Naive B cell (primary cell): ENCODE measurements at regions not wholly inside any gene's neighbourhood (a gene's known extent, or its start where the extent isn't known, plus 50 kb on each side); places are given as distances from the start of the nearest gene placed in this dataset.

ENCODE experiments used
- ATAC-seq, 2 donors: fragments of 150-1000 bp; cut with Tn5 transposase; 2 replicates each; pipeline ENCODE4 v1.10.0; 2021; ENCODE audit warnings: low read depth in 2 of 2, mild to moderate bottlenecking in 2 of 2, moderate library complexity in 2 of 2
- DNase-seq: peaks from one replicate; pipeline ENCODE4 v3.0.0; 2022
- H3K27ac Mint-ChIP-seq, 6 donors: one replicate each; pipeline ENCODE4 v1.8.0; 2020 to 2022; ENCODE audit warnings: mild to moderate bottlenecking in 6 of 6, mixed read lengths in 6 of 6, moderate library complexity in 5 of 6, inconsistent platforms in 2 of 6
- H3K27me3 Mint-ChIP-seq, 3 donors: one replicate each; pipeline ENCODE4 v1.8.0; 2021 to 2022; ENCODE audit warnings: mixed read lengths in 3 of 3, mild to moderate bottlenecking in 1 of 3
- H3K36me3 Mint-ChIP-seq, 2 donors: one replicate each; pipeline ENCODE4 v1.8.0; 2020 to 2022; ENCODE audit warnings: mixed read lengths in 2 of 2, inconsistent platforms in 1 of 2, mild to moderate bottlenecking in 1 of 2
- H3K4me1 Mint-ChIP-seq, 3 donors: one replicate each; pipeline ENCODE4 v1.8.0; 2020 to 2022; ENCODE audit warnings: mixed read lengths in 3 of 3, inconsistent platforms in 1 of 3, mild to moderate bottlenecking in 1 of 3, moderate library complexity in 1 of 3
- H3K4me3 Mint-ChIP-seq, 8 donors: one replicate each; pipeline ENCODE4 v1.8.0; 2020 to 2022; ENCODE audit warnings: mild to moderate bottlenecking in 8 of 8, mixed read lengths in 8 of 8, moderate library complexity in 8 of 8, inconsistent platforms in 2 of 8
- H3K9me3 Mint-ChIP-seq, 7 donors: one replicate each; pipeline ENCODE4 v1.8.0; 2020 to 2022; ENCODE audit warnings: mixed read lengths in 7 of 7, mild to moderate bottlenecking in 5 of 7, inconsistent platforms in 2 of 7, moderate library complexity in 1 of 7

DNA sequence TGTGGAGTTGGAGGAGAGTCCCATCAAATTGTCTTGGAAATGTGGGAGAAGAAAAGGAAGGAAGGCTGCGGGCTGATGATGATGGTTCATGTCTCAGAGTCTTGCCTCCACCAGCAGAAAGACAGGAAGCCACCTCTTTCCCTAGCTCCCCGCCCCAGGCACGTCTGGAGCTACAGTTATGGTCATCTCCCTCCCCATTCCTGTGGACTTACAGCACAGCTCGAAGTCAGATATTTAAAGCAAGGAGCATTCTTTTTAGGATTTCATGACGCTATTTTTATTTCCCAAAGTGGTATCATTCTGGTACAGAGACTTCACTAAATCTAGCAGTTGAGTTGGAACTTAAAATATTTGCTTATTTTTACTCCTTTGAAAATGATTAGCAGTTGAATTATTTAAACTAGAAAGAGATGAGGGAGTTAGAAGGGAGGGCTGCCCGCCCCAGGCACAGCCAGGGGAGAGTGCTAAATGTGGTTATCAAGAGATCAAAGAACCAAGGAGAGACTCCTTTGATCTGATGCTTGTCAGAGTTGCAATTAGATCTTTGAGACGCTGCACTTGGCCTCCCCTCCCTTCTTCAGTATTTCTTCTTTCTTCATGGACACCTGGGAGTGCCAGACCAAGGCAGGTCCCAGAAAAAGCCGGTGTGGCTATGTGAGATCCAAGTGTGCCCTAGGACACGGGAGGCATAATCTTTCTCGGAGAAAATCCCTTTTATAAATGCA lies 199.9 kb upstream of the SOX4 start:
- DNase-seq (no peak), ATAC-seq (no peak)
- Mint-ChIP-seq H3K27me3 (no peaks in the 10 kb centered on the region), H3K9me3 (peaks cover 0 to 4% (median 0%) of the 10 kb centered on the region in 7 donors), H3K4me1 (no peaks in the 10 kb centered on the region), H3K27ac (no peak overlapping the region), H3K36me3 (no peaks in the 10 kb centered on the region), H3K4me3 (no peak overlapping the region)

DNA sequence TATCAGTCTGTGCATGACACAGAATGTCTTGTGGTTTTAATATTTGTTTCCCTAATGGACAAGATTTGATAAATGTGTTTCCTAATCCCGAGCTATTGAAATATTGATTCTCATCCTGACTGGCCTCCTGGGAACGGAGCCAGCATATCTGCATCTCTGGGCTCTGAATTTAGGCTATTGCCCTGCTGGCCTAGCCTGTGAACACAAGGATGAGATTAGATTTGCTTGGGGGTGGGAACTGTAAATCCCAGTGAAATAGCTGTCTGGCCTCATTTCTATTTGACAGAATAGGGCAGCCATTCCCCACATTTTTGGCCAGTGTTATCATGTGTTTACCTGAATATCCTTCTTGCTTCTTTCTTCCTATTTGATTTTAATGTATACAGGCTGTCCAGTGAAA lies 198.4 kb upstream of the SOX4 start:
- no peaks in the 10 kb centered on the region for H3K27me3 Mint-ChIP-seq
- no peak overlapping the region for H3K4me3 Mint-ChIP-seq
- peaks cover 0 to 4% (median 0%) of the 10 kb centered on the region in 7 donors for H3K9me3 Mint-ChIP-seq
- H3K36me3 Mint-ChIP-seq: no peaks in the 10 kb centered on the region
- DNase-seq (no peak), ATAC-seq (no peak)
- no peaks in the 10 kb centered on the region for H3K4me1 Mint-ChIP-seq
- no peak overlapping the region for H3K27ac Mint-ChIP-seq

DNA sequence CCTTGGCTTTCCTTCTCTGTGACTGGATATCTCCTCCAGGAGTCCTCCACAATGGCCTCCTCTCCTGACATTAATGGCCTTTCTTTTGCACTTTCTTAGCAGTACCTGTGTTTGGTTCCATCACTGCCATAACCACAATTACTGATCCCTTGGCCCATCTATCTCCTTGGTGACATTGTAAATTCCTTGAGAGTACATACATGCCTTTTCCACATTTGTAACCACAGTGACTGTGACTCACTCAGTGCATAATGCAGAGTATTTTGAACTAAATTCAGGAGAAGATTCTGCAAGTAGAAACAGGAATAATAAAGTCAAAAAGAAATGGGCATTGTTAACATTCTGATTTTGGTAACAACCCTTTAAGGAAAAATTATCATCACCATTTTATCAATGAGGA lies 197.2 kb upstream of the SOX4 start:
- H3K4me1 Mint-ChIP-seq: no peaks in the 10 kb centered on the region
- ATAC-seq (no peak), DNase-seq (no peak)
- H3K36me3 Mint-ChIP-seq: no peaks in the 10 kb centered on the region
- H3K9me3 Mint-ChIP-seq: peaks cover 0 to 4% (median 0%) of the 10 kb centered on the region in 7 donors
- no peak overlapping the region for H3K4me3 Mint-ChIP-seq
- H3K27ac Mint-ChIP-seq: no peak overlapping the region
- no peaks in the 10 kb centered on the region for H3K27me3 Mint-ChIP-seq

DNA sequence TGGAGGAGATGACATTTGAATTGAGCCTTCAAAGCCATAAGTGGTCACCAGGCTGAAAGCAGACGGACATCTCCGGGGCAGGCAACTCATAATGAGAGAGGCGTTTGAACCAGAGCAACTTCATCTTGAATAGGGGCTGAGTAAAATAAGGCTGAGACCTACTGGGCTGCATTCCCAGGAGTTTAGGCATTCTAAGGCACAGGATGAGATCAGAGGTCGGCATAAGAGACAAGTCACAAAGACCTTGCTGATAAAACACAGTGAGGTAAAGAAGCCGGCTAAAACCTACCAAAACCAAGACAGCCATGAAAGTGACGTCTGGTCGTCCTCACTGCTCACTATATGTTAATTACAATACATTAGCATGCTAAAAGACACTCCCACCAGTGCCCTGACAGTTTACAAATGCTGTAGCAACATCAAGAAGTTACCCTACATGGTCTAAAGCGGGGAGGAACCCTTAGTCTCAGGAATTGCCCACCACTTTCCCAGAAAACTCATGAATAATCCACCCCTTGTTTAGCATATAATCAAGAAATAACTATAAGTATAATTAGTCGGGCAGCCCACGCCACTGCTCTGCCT lies 194.7 kb upstream of the SOX4 start:
- H3K9me3 Mint-ChIP-seq: peaks cover 0 to 4% (median 0%) of the 10 kb centered on the region in 7 donors
- no peaks in the 10 kb centered on the region for H3K27me3 Mint-ChIP-seq
- H3K4me3 Mint-ChIP-seq: peak overlapping the region in 1 of 8 donors; percentile 2
- no peaks in the 10 kb centered on the region for H3K36me3 Mint-ChIP-seq
- no peak for DNase-seq
- no peak for ATAC-seq
- H3K27ac Mint-ChIP-seq: no peak overlapping the region
- peaks cover 0 to 3% (median 1%) of the 10 kb centered on the region in 3 donors for H3K4me1 Mint-ChIP-seq

DNA sequence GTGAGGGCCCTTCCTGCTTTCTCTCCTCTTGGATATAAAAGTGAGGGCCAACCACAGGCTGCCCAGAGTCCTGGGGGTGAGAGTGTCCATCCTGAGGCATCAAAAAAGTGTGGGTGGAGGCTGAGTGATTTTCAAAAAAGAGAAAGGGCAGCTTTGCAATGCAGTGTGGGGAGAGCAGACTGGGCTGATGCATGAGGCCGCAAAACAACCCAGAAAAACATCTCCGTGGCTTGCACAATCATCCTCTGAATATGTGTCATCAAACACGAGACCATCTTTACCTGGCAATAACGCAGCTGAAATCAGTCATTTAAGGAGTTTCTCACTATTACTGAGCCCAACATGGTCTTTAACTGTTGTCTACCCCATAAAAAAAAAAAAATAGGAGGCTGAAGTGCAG lies 191.2 kb upstream of the SOX4 start:
- H3K9me3 Mint-ChIP-seq: peaks cover 0 to 2% (median 0%) of the 10 kb centered on the region in 7 donors
- H3K4me3 Mint-ChIP-seq: no peak overlapping the region
- H3K36me3 Mint-ChIP-seq: peaks cover 0 to 2% of the 10 kb centered on the region in 2 donors
- no peak for ATAC-seq
- no peaks in the 10 kb centered on the region for H3K27me3 Mint-ChIP-seq
- H3K27ac Mint-ChIP-seq: peak overlapping the region in 1 of 6 donors; percentile 73
- no peak for DNase-seq
- H3K4me1 Mint-ChIP-seq: peaks cover 0 to 9% (median 6%) of the 10 kb centered on the region in 3 donors

DNA sequence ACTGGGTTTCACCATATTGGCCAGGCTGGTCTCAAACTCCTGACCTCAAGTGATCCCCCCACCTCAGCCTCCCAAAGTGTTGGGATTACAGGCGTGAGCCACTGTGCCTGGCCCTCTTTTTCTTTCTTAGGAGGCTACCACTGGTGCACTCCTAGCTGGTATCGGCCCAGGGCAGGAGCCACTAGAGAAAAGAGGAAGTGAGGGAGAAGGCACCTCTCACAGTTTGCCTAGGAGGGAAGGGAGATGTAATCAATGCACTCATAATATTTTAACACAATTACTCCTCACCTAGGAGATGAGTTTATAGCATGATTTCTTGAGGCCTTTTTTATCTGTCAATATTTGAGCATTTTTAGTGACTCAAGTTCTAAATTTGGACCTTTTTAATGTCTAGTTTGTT lies 189.0 kb upstream of the SOX4 start:
- ATAC-seq (peak; percentile 40 to 47), DNase-seq (no peak)
- H3K9me3 Mint-ChIP-seq: peaks cover 0 to 10% (median 3%) of the 10 kb centered on the region in 7 donors
- peak overlapping the region in 2 of 8 donors; percentile 25 to 29 for H3K4me3 Mint-ChIP-seq
- no peak overlapping the region for H3K27ac Mint-ChIP-seq
- peaks cover 0 to 9% (median 6%) of the 10 kb centered on the region in 3 donors for H3K4me1 Mint-ChIP-seq
- peaks cover 0 to 4% (median 0%) of the 10 kb centered on the region in 3 donors for H3K27me3 Mint-ChIP-seq
- H3K36me3 Mint-ChIP-seq: peaks cover 0 to 8% of the 10 kb centered on the region in 2 donors

DNA sequence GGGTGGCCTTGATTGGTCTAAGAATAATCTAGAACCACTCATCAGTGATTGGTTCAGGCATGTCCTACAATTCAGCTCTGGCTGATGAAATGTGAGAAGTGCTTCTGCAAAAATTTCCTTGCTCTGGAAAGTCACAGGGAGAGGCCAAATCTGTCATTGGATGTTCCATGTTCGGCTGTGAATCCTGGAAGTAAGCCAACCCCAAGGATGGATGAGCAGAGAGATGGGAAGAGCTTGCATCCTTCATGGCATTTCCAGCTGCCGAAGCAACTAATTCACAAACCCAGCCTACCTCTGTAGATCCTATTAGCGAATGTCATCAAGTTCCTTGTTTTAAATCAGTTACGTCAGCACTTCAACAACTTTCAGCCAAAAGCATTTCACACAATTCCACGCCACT lies 187.2 kb upstream of the SOX4 start:
- H3K27me3 Mint-ChIP-seq: peaks cover 0 to 4% (median 0%) of the 10 kb centered on the region in 3 donors
- H3K36me3 Mint-ChIP-seq: peaks cover 4 to 8% of the 10 kb centered on the region in 2 donors
- peaks cover 0 to 23% (median 12%) of the 10 kb centered on the region in 7 donors for H3K9me3 Mint-ChIP-seq
- no peak overlapping the region for H3K27ac Mint-ChIP-seq
- peaks cover 0 to 9% (median 6%) of the 10 kb centered on the region in 3 donors for H3K4me1 Mint-ChIP-seq
- no peak for DNase-seq
- ATAC-seq: no peak
- H3K4me3 Mint-ChIP-seq: no peak overlapping the region

DNA sequence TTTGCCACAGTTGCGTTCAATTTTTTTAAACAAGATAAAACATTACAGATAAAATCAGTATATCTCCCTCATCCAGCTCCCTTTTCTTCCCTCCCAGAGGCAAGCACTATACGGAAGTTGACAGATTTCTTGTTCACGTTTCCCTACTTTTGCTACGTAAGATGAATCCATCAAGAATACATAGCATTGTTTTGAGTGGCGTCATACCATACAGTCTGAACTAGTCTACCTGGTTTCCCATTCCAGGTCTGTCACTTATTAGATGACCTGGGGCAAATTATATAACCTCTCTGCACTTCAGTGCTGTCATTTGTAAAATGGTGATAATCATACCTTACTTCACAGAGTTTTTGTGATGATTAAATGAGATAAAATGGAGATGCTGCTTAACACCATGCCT lies 184.3 kb upstream of the SOX4 start:
- no peak for ATAC-seq
- Mint-ChIP-seq H3K4me3 (no peak overlapping the region), H3K27ac (no peak overlapping the region), H3K36me3 (peaks cover 4 to 8% of the 10 kb centered on the region in 2 donors), H3K9me3 (peaks cover 0 to 23% (median 13%) of the 10 kb centered on the region in 7 donors), H3K27me3 (peaks cover 0 to 9% (median 0%) of the 10 kb centered on the region in 3 donors), H3K4me1 (peaks cover 0 to 5% (median 0%) of the 10 kb centered on the region in 3 donors)
- no peak for DNase-seq

DNA sequence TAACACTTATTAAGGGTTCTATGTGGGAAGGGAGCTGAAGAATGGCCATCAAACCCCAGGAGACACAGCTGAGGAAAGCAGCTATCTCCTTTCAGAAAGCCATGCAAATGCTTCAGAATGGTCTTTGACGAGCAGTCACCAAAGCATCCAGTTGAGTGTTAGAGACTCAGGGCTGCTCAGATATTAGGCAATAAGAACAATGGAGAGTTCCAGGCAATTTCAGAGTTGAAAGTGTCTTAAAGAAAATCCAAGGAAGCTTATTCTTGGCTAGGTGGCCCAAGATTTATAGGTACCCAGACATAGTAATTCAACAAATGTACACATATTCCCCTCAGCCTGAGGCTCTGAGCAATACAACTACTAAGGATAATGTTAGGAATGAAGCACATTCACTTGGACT lies 180.1 kb upstream of the SOX4 start:
- no peak for DNase-seq
- Mint-ChIP-seq H3K27me3 (peaks cover 0 to 9% (median 5%) of the 10 kb centered on the region in 3 donors), H3K4me3 (no peak overlapping the region), H3K4me1 (no peaks in the 10 kb centered on the region), H3K27ac (no peak overlapping the region), H3K36me3 (peaks cover 0 to 4% of the 10 kb centered on the region in 2 donors), H3K9me3 (peaks cover 0 to 18% (median 13%) of the 10 kb centered on the region in 7 donors)
- ATAC-seq: no peak

DNA sequence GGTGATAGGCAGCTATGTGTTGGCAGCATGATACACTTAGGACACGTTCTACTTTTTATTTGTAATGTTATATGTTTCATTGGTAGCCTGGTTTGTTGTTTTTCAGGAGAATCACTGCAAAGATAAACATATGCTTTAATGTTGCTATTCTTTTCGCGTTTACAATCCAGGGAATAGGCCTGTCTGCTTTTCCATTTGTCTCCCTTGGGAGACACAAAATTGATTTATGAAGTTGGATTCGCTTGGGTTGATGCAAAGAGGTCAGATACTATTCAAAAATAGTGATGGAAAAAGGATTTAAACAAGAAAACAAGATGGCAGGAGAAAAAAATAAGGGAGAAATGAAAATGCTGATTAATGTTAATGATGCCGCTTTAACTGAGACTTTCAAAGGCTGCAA lies 179.5 kb upstream of the SOX4 start:
- Mint-ChIP-seq H3K4me1 (no peaks in the 10 kb centered on the region), H3K27ac (no peak overlapping the region), H3K4me3 (no peak overlapping the region), H3K36me3 (peaks cover 0 to 4% of the 10 kb centered on the region in 2 donors), H3K27me3 (peaks cover 0 to 9% (median 5%) of the 10 kb centered on the region in 3 donors), H3K9me3 (peaks cover 0 to 18% (median 13%) of the 10 kb centered on the region in 7 donors)
- ATAC-seq (no peak), DNase-seq (no peak)

DNA sequence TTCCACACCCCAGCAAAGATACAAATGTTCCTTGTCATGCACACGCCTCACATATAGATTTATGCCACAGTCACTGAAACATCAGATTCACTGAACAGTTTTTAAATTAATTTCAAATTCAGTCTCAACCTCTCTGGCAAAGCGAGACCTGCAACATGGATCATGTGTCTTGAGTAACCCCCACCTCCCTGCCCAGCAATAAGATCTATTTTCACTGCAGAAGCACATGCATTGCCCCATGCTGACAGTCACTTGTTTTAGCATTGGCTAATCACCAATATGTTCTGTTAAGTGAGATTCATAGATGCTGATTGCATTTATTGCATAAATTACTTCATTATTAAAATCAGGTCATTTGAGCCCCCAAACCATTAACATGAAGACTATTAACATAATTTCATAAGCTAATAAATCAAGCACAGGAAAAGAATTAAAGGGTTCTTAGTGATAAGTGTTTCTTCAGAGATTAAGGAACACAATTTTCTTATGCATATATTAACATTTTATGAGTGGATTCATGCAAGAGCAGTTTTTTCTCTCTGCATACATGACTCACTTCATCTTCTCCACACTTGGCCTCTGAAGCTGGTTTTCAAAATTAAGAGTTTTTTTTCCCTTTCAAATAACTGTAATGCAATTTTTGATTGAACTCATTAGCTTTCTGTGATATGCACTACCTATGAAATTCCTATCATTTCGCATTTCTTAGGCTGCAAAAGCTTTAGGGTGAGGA lies 173.2 kb upstream of the SOX4 start:
- DNase-seq (no peak), ATAC-seq (no peak)
- no peak overlapping the region for H3K4me3 Mint-ChIP-seq
- H3K27me3 Mint-ChIP-seq: peaks cover 0 to 9% (median 5%) of the 10 kb centered on the region in 3 donors
- peaks cover 0 to 10% (median 0%) of the 10 kb centered on the region in 7 donors for H3K9me3 Mint-ChIP-seq
- no peak overlapping the region for H3K27ac Mint-ChIP-seq
- H3K36me3 Mint-ChIP-seq: no peaks in the 10 kb centered on the region
- H3K4me1 Mint-ChIP-seq: no peaks in the 10 kb centered on the region

DNA sequence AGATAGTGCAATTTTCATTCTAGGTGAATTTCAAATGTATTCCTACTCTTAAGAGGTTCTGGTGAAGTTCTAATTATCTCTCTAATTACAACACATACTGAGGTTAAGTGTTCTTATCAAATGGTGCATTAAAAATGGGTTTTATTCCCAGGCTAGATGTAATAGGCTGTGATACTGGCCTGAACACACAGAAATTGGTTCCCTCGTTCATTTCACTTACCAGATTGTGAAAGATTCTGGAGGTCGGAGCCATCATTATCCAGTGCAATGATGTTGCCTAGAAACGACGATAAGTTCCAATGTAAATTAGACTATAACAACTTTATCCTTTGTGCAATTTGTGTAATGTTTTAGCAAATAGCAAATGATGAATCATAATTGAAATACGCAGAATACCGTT lies 172.6 kb upstream of the SOX4 start:
- H3K9me3 Mint-ChIP-seq: peaks cover 0 to 10% (median 0%) of the 10 kb centered on the region in 7 donors
- DNase-seq (no peak), ATAC-seq (no peak)
- H3K27ac Mint-ChIP-seq: no peak overlapping the region
- H3K27me3 Mint-ChIP-seq: peaks cover 0 to 9% (median 5%) of the 10 kb centered on the region in 3 donors
- no peak overlapping the region for H3K4me3 Mint-ChIP-seq
- no peaks in the 10 kb centered on the region for H3K4me1 Mint-ChIP-seq
- H3K36me3 Mint-ChIP-seq: no peaks in the 10 kb centered on the region

DNA sequence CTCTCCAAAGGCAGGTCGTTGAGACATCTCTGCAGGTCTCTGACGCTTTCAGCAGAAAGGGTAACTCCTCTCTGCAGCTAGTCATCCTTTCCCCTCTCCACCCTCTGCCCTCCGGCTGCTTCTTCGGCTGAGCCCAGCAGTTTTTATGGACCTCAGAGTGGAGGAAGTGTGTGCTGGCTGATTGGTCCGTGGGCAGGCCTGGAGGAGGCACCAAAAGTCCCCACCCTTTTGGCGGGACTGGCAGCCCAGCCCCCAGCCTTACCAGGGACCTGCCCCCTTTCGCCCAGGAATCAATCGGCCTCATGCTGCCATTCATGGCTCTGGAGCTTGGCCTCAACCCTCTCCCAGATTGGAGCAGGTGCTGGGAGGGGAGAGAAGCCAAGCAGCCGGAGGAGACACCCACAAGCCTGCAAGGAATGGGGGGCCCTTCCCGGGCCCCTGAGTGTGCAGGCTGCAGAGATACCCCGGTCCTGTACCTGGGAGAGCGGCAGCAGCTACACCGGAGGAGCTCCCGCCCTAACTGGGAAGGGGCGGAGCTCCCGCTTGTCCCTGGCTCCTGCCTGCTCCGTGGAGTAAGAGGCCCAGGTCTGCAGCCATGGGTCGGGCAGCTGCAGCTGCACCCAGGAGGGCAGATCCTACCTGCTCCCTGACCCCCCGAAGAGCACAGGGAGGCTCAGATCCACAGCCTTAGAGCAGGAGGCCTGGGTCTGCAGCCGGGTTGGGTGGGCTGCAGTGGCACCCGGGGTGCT lies 170.3 kb upstream of the SOX4 start:
- no peaks in the 10 kb centered on the region for H3K4me1 Mint-ChIP-seq
- H3K36me3 Mint-ChIP-seq: peaks cover 0 to 6% of the 10 kb centered on the region in 2 donors
- peaks cover 0 to 17% (median 7%) of the 10 kb centered on the region in 7 donors for H3K9me3 Mint-ChIP-seq
- DNase-seq (no peak), ATAC-seq (no peak)
- H3K27ac Mint-ChIP-seq: no peak overlapping the region
- H3K4me3 Mint-ChIP-seq: no peak overlapping the region
- H3K27me3 Mint-ChIP-seq: peaks cover 0 to 9% (median 7%) of the 10 kb centered on the region in 3 donors
